C4-2B (cell line): ENCODE measurements at regions not wholly inside any gene's neighbourhood (a gene's known extent, or its start where the extent isn't known, plus 50 kb on each side); places are given as distances from the start of the nearest gene placed in this dataset.
A peak's percentile ranks its signal among the peaks of the same experiment; 100 is the strongest.

Source experiments
- H3K27ac ChIP-seq: fragments of 450-650 bp; 2 replicates; pipeline ENCODE4 v1.5.1; 2017
- CTCF ChIP-seq: fragments of 450-650 bp; conservative IDR thresholded peaks from 2 replicates; pipeline ENCODE4 v1.5.1; 2017; ENCODE audit warnings: mild to moderate bottlenecking
- ZFX ChIP-seq: fragments of 450-650 bp; IDR thresholded peaks from 2 replicates; pipeline ENCODE4 v1.6.1; 2017

- no peak overlapping the region for H3K27ac ChIP-seq
- TF ChIP-seq ZFX (no peak), CTCF (no peak)
Observed at GRCh38 chr12:16475521-16475920, 128.1 kb downstream of the MGST1 start.

- TF ChIP-seq CTCF (no peak), ZFX (no peak)
- no peak overlapping the region for H3K27ac ChIP-seq
Observed at GRCh38 chr12:16482726-16483125, 123.2 kb downstream of the LMO3 start.

GRCh38 chr12:16492240-16492639, 113.7 kb downstream of the LMO3 start:
- peak; percentile 13; the same call in 1 of the 2 replicates for TF ChIP-seq CTCF
- TF ChIP-seq ZFX: no peak
- H3K27ac ChIP-seq: no peak overlapping the region

- no peak for TF ChIP-seq CTCF
- no peak for TF ChIP-seq ZFX
- no peak overlapping the region for H3K27ac ChIP-seq
Observed at GRCh38 chr12:16492820-16493797, 112.9 kb downstream of the LMO3 start.

GRCh38 chr12:16495196-16495595, 110.8 kb downstream of the LMO3 start:
- TF ChIP-seq CTCF (no peak), ZFX (no peak)
- H3K27ac ChIP-seq: no peak overlapping the region
